ENCODE measurements at regions not wholly inside any gene's neighbourhood (a gene's known extent, or its start where the extent isn't known, plus 50 kb on each side); places are given as distances from the start of the nearest gene placed in this dataset.

- Histone ChIP-seq H3K36me3 (ENCODE audit: insufficient read depth, low read length, poor library complexity, severe bottlenecking) (no peaks in the 10 kb centered on the region), H3K27me3 (replicated peaks; ENCODE audit: insufficient read depth, low read depth, low read length, poor library complexity) (no peaks in the 10 kb centered on the region), H3K9me3 (ENCODE audit: low read depth, low read length, poor library complexity, severe bottlenecking) (no peaks in the 10 kb centered on the region), H3K4me3 (ENCODE audit: low read depth, low read length, poor library complexity, severe bottlenecking) (no peak overlapping the region), H3K4me1 (ENCODE audit: insufficient read depth, low read length, poor library complexity, severe bottlenecking) (no peaks in the 10 kb centered on the region), H3K27ac (ENCODE audit: low read depth, low read length, poor library complexity, severe bottlenecking) (no peak overlapping the region)
- ChIA-PET CTCF (no interaction called here), POLR2A (ENCODE audit: low non-redundant PET) (no interaction called here)
- intact Hi-C loops (cut with micrococcal nuclease; ENCODE audit: unreplicated experiment): no loop called here
- TF ChIP-seq EZH2 (IDR thresholded peaks at IDR 0.05; ENCODE audit: borderline replicate concordance, low read depth, low read length, poor library complexity, severe bottlenecking) (no peak), CTCF (conservative IDR thresholded peaks at IDR 0.05; ENCODE audit: low read depth, low read length) (no peak)
- DNase-seq (ENCODE audit: low spot score): no peak
- BruUV-seq (replicated peaks): no TSS peak
Measured at GRCh38 chr1:53378061-53378460, 50.2 kb upstream of the LRP8 start.

GRCh38 chr1:53378932-53379661 lies 51.2 kb upstream of the LRP8 start:
- intact Hi-C loops (cut with micrococcal nuclease; ENCODE audit: unreplicated experiment): no loop called here
- ChIA-PET POLR2A (ENCODE audit: low non-redundant PET) (no interaction called here), CTCF (no interaction called here)
- Histone ChIP-seq H3K4me3 (ENCODE audit: low read depth, low read length, poor library complexity, severe bottlenecking) (no peak overlapping the region), H3K9me3 (ENCODE audit: low read depth, low read length, poor library complexity, severe bottlenecking) (no peaks in the 10 kb centered on the region), H3K27me3 (replicated peaks; ENCODE audit: insufficient read depth, low read depth, low read length, poor library complexity) (no peaks in the 10 kb centered on the region), H3K4me1 (ENCODE audit: insufficient read depth, low read length, poor library complexity, severe bottlenecking) (no peaks in the 10 kb centered on the region), H3K36me3 (ENCODE audit: insufficient read depth, low read length, poor library complexity, severe bottlenecking) (no peaks in the 10 kb centered on the region), H3K27ac (ENCODE audit: low read depth, low read length, poor library complexity, severe bottlenecking) (no peak overlapping the region)
- DNase-seq (ENCODE audit: low spot score): no peak
- TF ChIP-seq EZH2 (IDR thresholded peaks at IDR 0.05; ENCODE audit: borderline replicate concordance, low read depth, low read length, poor library complexity, severe bottlenecking) (no peak), CTCF (conservative IDR thresholded peaks at IDR 0.05; ENCODE audit: low read depth, low read length) (no peak)
- no TSS peak for BruUV-seq (replicated peaks)

DNA sequence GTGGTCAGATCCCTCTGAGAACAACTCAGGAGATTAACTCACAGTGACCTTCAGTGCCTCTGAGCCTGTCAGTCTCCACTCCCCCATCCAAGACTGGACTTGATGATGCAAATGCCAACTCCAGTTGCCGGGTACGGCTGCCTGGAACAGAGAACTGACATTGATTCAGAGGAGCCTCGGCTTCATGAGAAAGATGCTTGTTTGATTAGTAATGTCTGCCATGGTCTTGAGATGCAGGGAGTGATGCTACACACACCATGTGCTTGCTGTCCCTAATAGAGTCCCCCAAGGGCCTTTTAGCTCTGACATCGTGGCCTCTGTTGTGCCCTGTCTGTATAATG lies 51.8 kb upstream of the LRP8 start:
- Histone ChIP-seq H3K27ac (ENCODE audit: low read depth, low read length, poor library complexity, severe bottlenecking) (no peak overlapping the region), H3K27me3 (replicated peaks; ENCODE audit: insufficient read depth, low read depth, low read length, poor library complexity) (no peaks in the 10 kb centered on the region), H3K4me3 (ENCODE audit: low read depth, low read length, poor library complexity, severe bottlenecking) (no peak overlapping the region), H3K36me3 (ENCODE audit: insufficient read depth, low read length, poor library complexity, severe bottlenecking) (no peaks in the 10 kb centered on the region), H3K9me3 (ENCODE audit: low read depth, low read length, poor library complexity, severe bottlenecking) (no peaks in the 10 kb centered on the region), H3K4me1 (ENCODE audit: insufficient read depth, low read length, poor library complexity, severe bottlenecking) (no peaks in the 10 kb centered on the region)
- ChIA-PET POLR2A (ENCODE audit: low non-redundant PET) (no interaction called here), CTCF (no interaction called here)
- intact Hi-C loops (cut with micrococcal nuclease; ENCODE audit: unreplicated experiment): no loop called here
- BruUV-seq (replicated peaks): no TSS peak
- TF ChIP-seq EZH2 (IDR thresholded peaks at IDR 0.05; ENCODE audit: borderline replicate concordance, low read depth, low read length, poor library complexity, severe bottlenecking): no peak
- TF ChIP-seq CTCF (conservative IDR thresholded peaks at IDR 0.05; ENCODE audit: low read depth, low read length): no peak
- DNase-seq (ENCODE audit: low spot score): no peak

Data from A673 (cell line).